Stimulated activated CD8-positive, alpha-beta memory T cell treated with anti-CD3 and anti-CD28 coated beads, Interleukin-4, amount 100 ng/mL, for 48 hours (primary cell): ENCODE measurements at regions not wholly inside any gene's neighbourhood (a gene's known extent, or its start where the extent isn't known, plus 50 kb on each side); places are given as distances from the start of the nearest gene placed in this dataset.
A peak's percentile ranks its signal among the peaks of the same experiment; 100 is the strongest.

Source experiments
- DNase-seq: peaks from one replicate; pipeline ENCODE4 v3.0.0-alpha.2; 2020

GRCh38 chr2:778731-779350 is 101.6 kb upstream of the TMEM18 start:
- no peak for DNase-seq

- no peak for DNase-seq
Measured at GRCh38 chr2:777546-777945, 100.3 kb upstream of the TMEM18 start.

- DNase-seq, result no peak
Measured at GRCh38 chr2:777051-777450, 99.8 kb upstream of the TMEM18 start.

GRCh38 chr2:776487-776886 is 99.3 kb upstream of the TMEM18 start:
- DNase-seq, result no peak

- DNase-seq, result no peak
Measured at GRCh38 chr2:776038-776437, 98.8 kb upstream of the TMEM18 start.

- no peak for DNase-seq
Measured at GRCh38 chr2:774436-774835, 97.2 kb upstream of the TMEM18 start.

GRCh38 chr2:773256-774160 is 96.3 kb upstream of the TMEM18 start:
- DNase-seq, result no peak

GRCh38 chr2:771538-771937 is 94.3 kb upstream of the TMEM18 start:
- no peak for DNase-seq

GRCh38 chr2:770776-771175 is 93.6 kb upstream of the TMEM18 start:
- DNase-seq, result no peak

- DNase-seq, result no peak
Measured at GRCh38 chr2:769771-770170, 92.6 kb upstream of the TMEM18 start.

- DNase-seq, result no peak
Measured at GRCh38 chr2:768451-768850, 91.2 kb upstream of the TMEM18 start.

GRCh38 chr2:767944-768343 is 90.7 kb upstream of the TMEM18 start:
- no peak for DNase-seq

GRCh38 chr2:767440-767839 is 90.2 kb upstream of the TMEM18 start:
- DNase-seq, result peak; percentile 51

GRCh38 chr2:766255-766654 is 89.0 kb upstream of the TMEM18 start:
- no peak for DNase-seq

- DNase-seq, result no peak
Measured at GRCh38 chr2:765369-765768, 88.2 kb upstream of the TMEM18 start.

- no peak for DNase-seq
Measured at GRCh38 chr2:763766-764525, 86.7 kb upstream of the TMEM18 start.

- DNase-seq, result no peak
Measured at GRCh38 chr2:762646-763045, 85.4 kb upstream of the TMEM18 start.

- no peak for DNase-seq
Measured at GRCh38 chr2:761384-761783, 84.2 kb upstream of the TMEM18 start.

GRCh38 chr2:760001-760400 is 82.8 kb upstream of the TMEM18 start:
- no peak for DNase-seq

GRCh38 chr2:758073-758820 is 81.0 kb upstream of the TMEM18 start:
- DNase-seq, result no peak

GRCh38 chr2:753123-753522 is 75.9 kb upstream of the TMEM18 start:
- DNase-seq, result no peak

- no peak for DNase-seq
Measured at GRCh38 chr2:751474-751873, 74.3 kb upstream of the TMEM18 start.

- DNase-seq, result no peak
Measured at GRCh38 chr2:750628-751027, 73.4 kb upstream of the TMEM18 start.
